Stimulated activated naive CD8-positive, alpha-beta T cell treated with anti-CD3 and anti-CD28 coated beads, Interleukin-15, amount 100 ng/mL, for 72 hours (primary cell): ENCODE measurements at regions not wholly inside any gene's neighbourhood (a gene's known extent, or its start where the extent isn't known, plus 50 kb on each side); places are given as distances from the start of the nearest gene placed in this dataset.

Experiments
- ATAC-seq: fragments of 150-1000 bp; cut with Tn5 transposase; 2 replicates; pipeline ENCODE4 v1.10.0; 2021; ENCODE audit warnings: mild to moderate bottlenecking, moderate library complexity
- DNase-seq, 2 donors: peaks; one replicate each; pipeline ENCODE4 v3.0.0; 2021 to 2022
- H3K27ac Mint-ChIP-seq, 2 donors: one replicate each; pipeline ENCODE4 v1.8.0; 2022; ENCODE audit warnings: mild to moderate bottlenecking in 2 of 2, mixed read lengths in 2 of 2, moderate library complexity in 2 of 2
- H3K27me3 Mint-ChIP-seq: one replicate; pipeline ENCODE4 v1.8.0; 2022; ENCODE audit warnings: mixed read lengths
- H3K4me1 Mint-ChIP-seq: one replicate; pipeline ENCODE4 v1.8.0; 2022; ENCODE audit warnings: mild to moderate bottlenecking, mixed read lengths
- H3K4me3 Mint-ChIP-seq, 2 donors: one replicate each; pipeline ENCODE4 v1.8.0; 2022; ENCODE audit warnings: mild to moderate bottlenecking in 2 of 2, mixed read lengths in 2 of 2, moderate library complexity in 1 of 2
- H3K9me3 Mint-ChIP-seq, 2 donors: one replicate each; pipeline ENCODE4 v1.8.0; 2022; ENCODE audit warnings: mixed read lengths in 2 of 2

- no peak overlapping the region for H3K4me3 Mint-ChIP-seq
- DNase-seq (no peak), ATAC-seq (no peak)
- H3K27ac Mint-ChIP-seq, result no peak overlapping the region
- no peaks in the 10 kb centered on the region for H3K4me1 Mint-ChIP-seq
- no peaks in the 10 kb centered on the region for H3K27me3 Mint-ChIP-seq
- H3K9me3 Mint-ChIP-seq, result no peaks in the 10 kb centered on the region
Measured at GRCh38 chr22:34960005-34960404, 106.0 kb upstream of the ISX start.

- DNase-seq, result no peak
- Mint-ChIP-seq H3K4me3 (no peak overlapping the region), H3K27me3 (no peaks in the 10 kb centered on the region), H3K27ac (no peak overlapping the region), H3K9me3 (no peaks in the 10 kb centered on the region), H3K4me1 (no peaks in the 10 kb centered on the region)
- no peak for ATAC-seq
Measured at GRCh38 chr22:34966980-34967565, 98.9 kb upstream of the ISX start.

- no peak overlapping the region for H3K27ac Mint-ChIP-seq
- no peak for DNase-seq
Measured at GRCh38 chr22:34969001-34969790, 96.8 kb upstream of the ISX start.

GRCh38 chr22:34971456-34971855, 94.5 kb upstream of the ISX start:
- Mint-ChIP-seq H3K27me3 (no peaks in the 10 kb centered on the region), H3K9me3 (peaks cover 6 to 9% of the 10 kb centered on the region in 2 donors), H3K4me1 (no peaks in the 10 kb centered on the region), H3K27ac (no peak overlapping the region), H3K4me3 (no peak overlapping the region)
- DNase-seq (no peak), ATAC-seq (no peak)

More at GRCh38 chr22:34969001-34969790, 96.8 kb upstream of the ISX start:
- H3K27me3 Mint-ChIP-seq, result no peaks in the 10 kb centered on the region
- H3K9me3 Mint-ChIP-seq, result no peaks in the 10 kb centered on the region
- ATAC-seq, result no peak
- H3K4me1 Mint-ChIP-seq, result no peaks in the 10 kb centered on the region
- no peak overlapping the region for H3K4me3 Mint-ChIP-seq

DNA sequence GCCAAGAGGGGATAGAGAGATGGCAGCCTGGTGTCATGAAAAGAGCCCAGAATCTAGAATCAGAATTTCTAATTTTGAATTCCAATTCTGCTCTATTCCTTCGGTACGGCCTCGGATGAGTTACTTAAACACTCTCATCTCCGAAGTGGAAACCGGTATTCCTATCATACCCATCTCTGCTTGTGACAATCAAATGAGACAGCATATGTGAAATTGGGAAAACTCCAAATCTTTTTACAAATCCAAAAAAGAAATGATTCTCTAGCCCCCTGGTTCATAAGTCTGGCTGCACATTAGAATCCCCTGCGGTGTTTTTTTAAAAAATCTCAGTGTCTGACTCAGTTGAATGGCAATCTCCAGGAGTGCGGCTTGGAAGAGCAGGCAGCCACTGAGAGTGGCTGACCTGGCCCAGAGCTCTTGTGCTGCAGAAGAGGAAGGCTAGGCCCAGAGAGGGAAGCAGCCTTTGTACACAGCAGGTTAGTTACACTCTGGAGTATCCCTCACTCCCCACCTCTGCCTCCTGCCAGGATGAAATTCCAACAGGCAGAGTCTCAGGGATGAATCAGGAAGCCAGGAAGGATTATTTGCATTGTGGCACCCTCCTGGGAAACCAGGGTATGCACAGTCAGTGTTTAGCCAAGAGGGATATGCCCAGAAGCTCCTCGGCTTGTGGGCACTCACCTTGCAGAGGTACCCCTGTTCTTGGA, 93.6 kb upstream of the ISX start:
- no peak overlapping the region for H3K4me3 Mint-ChIP-seq
- DNase-seq (no peak), ATAC-seq (no peak)
- no peaks in the 10 kb centered on the region for H3K4me1 Mint-ChIP-seq
- H3K27ac Mint-ChIP-seq, result peak overlapping the region in 1 of 2 donors; percentile 64
- peaks cover 6 to 9% of the 10 kb centered on the region in 2 donors for H3K9me3 Mint-ChIP-seq
- no peaks in the 10 kb centered on the region for H3K27me3 Mint-ChIP-seq

- H3K4me3 Mint-ChIP-seq, result no peak overlapping the region
- no peak for ATAC-seq
- no peaks in the 10 kb centered on the region for H3K4me1 Mint-ChIP-seq
- H3K9me3 Mint-ChIP-seq, result peaks cover 6 to 9% of the 10 kb centered on the region in 2 donors
- no peak for DNase-seq
- no peaks in the 10 kb centered on the region for H3K27me3 Mint-ChIP-seq
- no peak overlapping the region for H3K27ac Mint-ChIP-seq
Measured at GRCh38 chr22:34973016-34973415, 92.9 kb upstream of the ISX start.

DNA sequence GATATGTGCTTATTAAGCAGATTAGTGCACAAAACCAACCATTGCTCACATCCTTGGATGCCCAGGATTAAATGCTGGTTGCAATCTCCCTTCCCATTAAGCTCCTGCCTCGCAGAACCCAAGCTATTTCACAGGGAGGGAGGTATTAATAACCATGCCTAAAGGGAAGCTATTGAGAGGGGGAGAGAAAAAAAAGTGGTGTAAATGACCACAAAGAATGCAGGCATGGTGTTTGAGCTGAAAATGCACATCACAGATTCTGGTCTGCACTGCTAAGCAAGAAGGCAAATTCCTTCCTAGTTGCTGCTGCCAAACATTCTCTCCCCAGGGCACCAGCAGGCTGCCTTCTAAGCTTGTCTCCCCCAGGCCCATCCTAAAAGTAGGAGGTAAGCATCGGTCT, 92.0 kb upstream of the ISX start:
- no peak overlapping the region for H3K27ac Mint-ChIP-seq
- no peaks in the 10 kb centered on the region for H3K27me3 Mint-ChIP-seq
- DNase-seq, result no peak
- no peaks in the 10 kb centered on the region for H3K4me1 Mint-ChIP-seq
- H3K9me3 Mint-ChIP-seq, result peaks cover 6 to 9% of the 10 kb centered on the region in 2 donors
- no peak overlapping the region for H3K4me3 Mint-ChIP-seq
- ATAC-seq, result no peak

GRCh38 chr22:34975721-34976120, 90.2 kb upstream of the ISX start:
- no peaks in the 10 kb centered on the region for H3K27me3 Mint-ChIP-seq
- peaks cover 6 to 9% of the 10 kb centered on the region in 2 donors for H3K9me3 Mint-ChIP-seq
- H3K4me3 Mint-ChIP-seq, result no peak overlapping the region
- no peaks in the 10 kb centered on the region for H3K4me1 Mint-ChIP-seq
- no peak for ATAC-seq
- H3K27ac Mint-ChIP-seq, result no peak overlapping the region
- DNase-seq, result no peak

DNA sequence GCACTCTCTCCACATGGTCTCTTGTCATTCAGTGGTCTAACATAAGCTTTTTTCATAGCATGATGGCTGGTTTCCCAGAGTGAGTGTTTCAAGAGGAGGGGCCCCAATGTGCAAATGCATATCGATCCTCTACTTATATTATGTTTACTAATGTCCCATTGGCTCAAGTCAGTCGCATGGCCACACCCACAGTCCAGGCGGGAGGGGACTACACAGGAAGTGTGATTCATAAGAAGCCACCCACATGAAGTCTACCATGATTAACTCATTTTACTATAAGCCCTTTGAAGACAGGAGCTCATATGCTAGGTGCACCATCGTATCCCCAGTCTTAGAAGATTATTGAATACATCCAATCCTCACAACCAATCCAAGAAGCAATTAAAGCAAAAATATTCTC, 89.5 kb upstream of the ISX start:
- Mint-ChIP-seq H3K9me3 (peaks cover 6 to 9% of the 10 kb centered on the region in 2 donors), H3K27ac (no peak overlapping the region), H3K4me3 (no peak overlapping the region), H3K27me3 (no peaks in the 10 kb centered on the region), H3K4me1 (no peaks in the 10 kb centered on the region)
- DNase-seq (no peak), ATAC-seq (no peak)

DNA sequence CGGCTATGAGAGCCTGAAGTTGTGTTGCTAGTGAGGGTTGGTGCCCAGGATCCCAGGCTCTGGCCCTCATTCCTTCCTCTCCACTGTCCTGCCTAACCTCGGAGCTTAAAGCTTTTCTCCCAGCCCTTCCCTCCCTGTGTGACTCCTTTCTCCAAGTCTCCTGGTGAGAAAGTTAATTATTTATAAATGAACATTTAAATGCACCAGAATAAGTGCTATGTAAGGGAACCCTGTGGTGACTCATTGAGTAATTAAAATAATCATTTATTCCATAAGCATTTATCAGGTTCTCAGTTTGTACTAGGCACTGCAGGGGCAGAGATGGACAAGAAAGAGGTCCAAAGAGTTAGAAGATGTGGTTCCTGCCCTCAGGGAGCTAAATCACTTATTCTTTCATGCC, 89.1 kb upstream of the ISX start:
- Mint-ChIP-seq H3K4me3 (no peak overlapping the region), H3K27me3 (no peaks in the 10 kb centered on the region), H3K9me3 (peaks cover 6 to 9% of the 10 kb centered on the region in 2 donors), H3K27ac (no peak overlapping the region), H3K4me1 (no peaks in the 10 kb centered on the region)
- DNase-seq, result no peak
- ATAC-seq, result no peak

GRCh38 chr22:34986523-34986922, 79.4 kb upstream of the ISX start:
- no peak for DNase-seq
- no peak overlapping the region for H3K4me3 Mint-ChIP-seq
- H3K27ac Mint-ChIP-seq, result no peak overlapping the region
- H3K9me3 Mint-ChIP-seq, result peaks cover 10 to 14% of the 10 kb centered on the region in 2 donors
- no peaks in the 10 kb centered on the region for H3K4me1 Mint-ChIP-seq
- no peak for ATAC-seq
- H3K27me3 Mint-ChIP-seq, result peaks cover 9% of the 10 kb centered on the region

DNA sequence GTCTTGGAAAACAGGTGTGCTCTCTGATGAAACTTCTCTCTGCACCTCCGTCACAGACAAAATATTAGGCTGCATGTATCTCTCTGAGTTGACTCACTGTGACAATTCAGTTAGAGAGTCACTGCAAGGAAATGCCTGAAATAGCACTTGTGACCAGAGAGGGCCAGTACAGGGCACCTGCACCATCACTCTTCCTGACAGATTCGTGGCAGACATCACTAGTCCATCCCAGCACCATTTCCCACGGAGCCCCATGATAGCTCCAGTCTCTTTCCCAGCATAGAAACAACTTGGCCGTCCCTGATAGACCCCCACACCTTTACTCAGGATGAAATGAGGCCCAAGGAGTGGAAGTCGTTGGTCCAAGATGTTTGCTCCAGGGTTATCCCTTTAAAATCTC, 73.3 kb upstream of the ISX start:
- H3K27ac Mint-ChIP-seq, result no peak overlapping the region

GRCh38 chr22:34993548-34993947, 72.4 kb upstream of the ISX start:
- Mint-ChIP-seq H3K4me3 (no peak overlapping the region), H3K27me3 (peaks cover 15% of the 10 kb centered on the region), H3K27ac (no peak overlapping the region), H3K4me1 (no peaks in the 10 kb centered on the region), H3K9me3 (peaks cover under 1 to 6% of the 10 kb centered on the region in 2 donors)
- ATAC-seq (no peak), DNase-seq (no peak)

More for the DNA sequence above, 73.3 kb upstream of the ISX start:
- H3K27me3 Mint-ChIP-seq, result peaks cover 15% of the 10 kb centered on the region
- DNase-seq (no peak), ATAC-seq (no peak)
- H3K9me3 Mint-ChIP-seq, result peaks cover 6 to 9% of the 10 kb centered on the region in 2 donors
- H3K4me3 Mint-ChIP-seq, result no peak overlapping the region
- no peaks in the 10 kb centered on the region for H3K4me1 Mint-ChIP-seq

GRCh38 chr22:34997633-34998299, 68.2 kb upstream of the ISX start:
- Mint-ChIP-seq H3K27me3 (peaks cover 26% of the 10 kb centered on the region), H3K4me3 (no peak overlapping the region), H3K27ac (no peak overlapping the region), H3K4me1 (no peaks in the 10 kb centered on the region), H3K9me3 (no peaks in the 10 kb centered on the region)
- no peak for ATAC-seq
- no peak for DNase-seq

DNA sequence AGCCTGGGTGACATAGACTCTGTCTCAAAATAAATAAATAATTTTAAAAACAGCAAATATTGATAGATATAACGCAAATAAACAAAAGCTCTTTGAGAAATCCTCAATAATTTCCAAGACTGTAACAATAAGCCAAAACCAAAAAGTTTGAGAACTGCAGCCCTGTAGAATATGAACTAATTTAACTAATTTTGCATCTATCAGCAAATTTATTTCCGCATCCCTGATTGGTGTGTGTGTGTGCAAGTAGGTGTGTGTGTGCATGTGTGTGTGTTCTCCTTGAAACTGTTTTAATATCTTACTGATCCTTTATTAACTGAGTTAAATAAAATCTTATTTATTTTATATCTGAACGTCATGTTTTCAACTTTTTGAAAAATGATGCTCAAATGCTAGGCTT, 67.0 kb upstream of the ISX start:
- no peak for ATAC-seq
- Mint-ChIP-seq H3K4me1 (no peaks in the 10 kb centered on the region), H3K9me3 (no peaks in the 10 kb centered on the region), H3K27ac (no peak overlapping the region), H3K4me3 (no peak overlapping the region), H3K27me3 (peaks cover 14% of the 10 kb centered on the region)
- no peak for DNase-seq

GRCh38 chr22:35008213-35008612, 57.7 kb upstream of the ISX start:
- no peak overlapping the region for H3K4me3 Mint-ChIP-seq
- DNase-seq (no peak), ATAC-seq (no peak)
- no peaks in the 10 kb centered on the region for H3K4me1 Mint-ChIP-seq
- no peak overlapping the region for H3K27ac Mint-ChIP-seq
- H3K9me3 Mint-ChIP-seq, result no peaks in the 10 kb centered on the region
- H3K27me3 Mint-ChIP-seq, result peaks cover 13% of the 10 kb centered on the region
